GM18498 (cell line): ENCODE measurements at regions not wholly inside any gene's neighbourhood (a gene's known extent, or its start where the extent isn't known, plus 50 kb on each side); places are given as distances from the start of the nearest gene placed in this dataset.
"Not testable (repeated sequence)": the region's sequence is repeated elsewhere in the genome, so short reads cannot be mapped to it uniquely, and the experiment has no call there.

Experiments
- ATAC-seq: cut with Tn5 transposase; IDR thresholded peaks from one replicate; pipeline ENCODE4 v1.9.1; 2021; ENCODE audit warnings: mild to moderate bottlenecking, moderate library complexity; ENCODE audit not compliant: unreplicated experiment

DNA sequence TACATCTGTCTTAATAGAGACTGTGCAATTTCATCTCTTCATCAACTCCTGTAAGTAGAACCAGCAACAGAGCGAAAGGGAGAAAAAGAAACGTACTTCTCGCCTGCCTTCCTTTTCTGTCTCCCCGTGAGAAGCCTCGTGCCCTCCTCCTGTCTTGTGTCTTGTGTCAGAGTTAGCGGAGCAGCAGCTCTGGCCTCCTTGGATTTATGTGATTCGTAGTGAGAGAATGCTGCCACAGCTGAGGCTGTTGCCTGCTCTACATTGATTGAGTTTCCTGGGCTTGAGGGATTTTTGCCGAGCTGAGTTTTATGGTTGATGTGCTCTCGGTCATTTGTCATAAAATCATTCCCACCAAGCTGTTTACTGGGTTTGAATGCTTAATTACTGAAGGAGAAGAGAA, 579.1 kb upstream of the RBFOX1 start:
- ATAC-seq, result no peak

DNA sequence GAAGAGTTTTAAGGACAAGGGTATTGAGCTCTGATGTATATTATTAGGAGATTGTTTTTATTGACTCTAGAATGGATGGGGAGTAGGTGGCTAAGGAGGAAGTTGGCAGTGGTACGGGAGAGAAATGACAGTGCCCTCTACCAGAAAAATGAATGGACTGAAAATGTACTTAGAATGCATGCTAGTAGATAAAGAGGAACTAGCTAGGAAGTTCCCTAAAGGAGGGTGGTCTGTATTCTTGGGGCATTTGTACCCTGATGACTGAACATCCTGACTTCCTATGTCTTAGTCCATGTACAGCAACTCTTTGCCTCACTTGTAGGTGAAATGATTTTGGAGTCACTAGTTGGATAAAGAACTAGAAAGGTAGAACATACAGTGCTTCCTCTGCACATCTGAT, 581.5 kb upstream of the RBFOX1 start:
- ATAC-seq, result no peak

DNA sequence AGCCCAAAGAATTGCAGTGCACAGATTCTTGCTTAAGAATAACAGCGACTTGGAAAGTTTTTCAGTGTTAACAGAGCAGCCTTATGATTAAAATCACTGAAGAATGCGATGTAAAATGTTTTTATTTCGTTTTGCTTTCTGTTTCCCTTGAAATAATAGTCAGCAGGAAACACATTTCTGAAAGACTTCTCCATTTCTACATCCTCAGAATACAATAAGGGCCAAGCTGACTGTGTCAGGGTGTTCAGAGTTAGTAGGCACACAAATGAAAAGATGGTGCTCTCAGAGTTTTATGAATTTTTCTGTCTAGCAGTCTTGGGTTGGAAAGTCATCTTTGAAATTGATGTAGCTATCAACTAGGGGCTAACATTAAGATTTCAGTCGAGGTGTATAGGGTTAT, 582.9 kb upstream of the RBFOX1 start:
- ATAC-seq, result no peak

DNA sequence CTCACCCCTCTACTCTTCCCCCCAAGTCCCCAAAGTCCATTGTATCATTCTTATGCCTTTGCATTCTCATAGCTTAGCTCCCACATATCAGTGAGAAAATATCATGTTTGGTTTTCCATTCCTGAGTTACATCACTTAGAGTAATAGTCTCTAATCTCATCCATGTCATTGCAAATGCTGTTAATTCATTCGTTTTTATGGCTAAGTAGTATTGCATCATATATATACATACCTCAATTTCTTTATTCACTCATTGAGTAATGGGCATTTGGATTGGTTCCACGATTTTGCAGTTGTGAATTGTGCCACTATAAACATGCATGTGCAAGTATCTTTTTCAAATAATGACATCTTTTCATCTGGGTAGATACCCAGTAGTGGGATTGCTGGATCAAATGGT, 596.3 kb upstream of the RBFOX1 start:
- not testable (repeated sequence) for ATAC-seq

DNA sequence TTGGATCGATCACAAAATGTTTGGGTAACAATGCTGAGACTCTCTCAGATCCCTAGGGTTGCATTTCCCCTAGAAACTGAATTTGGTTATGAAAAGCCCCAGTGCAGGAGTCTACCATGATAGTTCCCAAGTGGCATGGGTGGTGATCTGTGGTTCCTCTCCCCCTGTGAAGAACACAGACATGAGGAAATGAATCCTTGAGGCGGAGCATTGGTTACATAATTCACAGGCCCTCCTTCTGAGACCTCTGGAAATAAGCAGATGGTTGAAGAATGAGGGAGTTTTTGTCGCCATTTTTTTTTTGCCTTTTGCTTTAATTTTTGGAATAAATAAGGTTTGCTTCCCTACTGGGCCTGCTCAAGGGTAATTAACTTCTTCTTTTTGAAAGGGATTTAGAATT, 597.0 kb upstream of the RBFOX1 start:
- no peak for ATAC-seq

DNA sequence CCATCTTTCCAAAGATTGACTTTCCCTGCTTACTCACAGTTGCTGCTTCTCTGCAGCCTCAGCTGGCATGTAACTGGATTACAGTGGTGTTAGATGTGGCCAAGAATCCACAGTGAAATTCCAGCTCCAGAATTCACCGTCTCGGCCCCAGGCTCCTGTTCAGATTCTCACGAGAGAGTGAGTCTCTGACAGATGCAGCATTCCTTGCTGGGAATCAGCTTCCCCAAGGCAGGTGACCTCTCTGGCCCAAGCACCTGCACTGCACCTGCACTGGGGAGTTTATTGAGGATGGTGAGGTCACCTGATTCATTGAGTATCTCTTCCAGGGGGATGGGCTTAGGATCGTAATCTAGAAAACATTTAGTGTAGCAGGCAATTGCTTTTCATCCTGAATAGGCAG, 600.5 kb upstream of the RBFOX1 start:
- ATAC-seq, result no peak

DNA sequence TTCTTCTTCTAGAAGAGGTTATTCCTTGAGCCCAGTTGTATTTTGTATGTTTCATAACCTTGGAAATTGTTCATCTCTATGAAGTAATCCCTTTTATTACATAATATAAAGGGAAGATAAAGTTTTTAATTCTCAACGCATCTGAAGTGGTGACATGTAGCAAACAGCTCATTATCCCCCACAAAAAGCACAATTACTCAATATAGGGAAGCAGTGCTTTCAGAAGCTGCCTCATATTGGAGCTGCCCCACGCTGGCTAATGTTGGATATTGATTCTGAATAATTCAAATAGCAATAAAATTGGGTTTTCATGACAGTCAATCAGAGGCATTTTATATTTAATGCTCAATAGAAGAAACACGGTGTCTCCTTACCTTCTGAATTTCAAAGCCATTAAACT, 604.3 kb upstream of the RBFOX1 start:
- ATAC-seq, result no peak

DNA sequence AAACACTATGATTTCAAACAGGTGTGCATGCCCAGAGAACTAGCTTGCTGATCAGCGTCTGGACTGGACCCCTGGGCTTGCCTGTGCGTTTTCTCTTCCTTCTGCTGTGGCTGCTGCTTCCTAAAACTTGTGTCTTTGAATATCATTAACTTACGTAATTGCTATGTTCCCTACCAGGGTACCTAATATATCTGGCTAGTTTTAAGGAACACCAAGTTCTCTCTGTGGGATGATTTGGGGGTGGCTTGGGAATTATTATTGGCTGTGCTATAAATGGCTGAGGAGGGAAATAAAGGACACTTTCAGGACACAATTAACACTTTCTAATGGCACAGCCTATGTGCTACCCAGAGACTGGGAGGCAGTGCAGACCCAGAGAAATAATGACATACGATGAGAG, 606.0 kb upstream of the RBFOX1 start:
- ATAC-seq, result no peak

DNA sequence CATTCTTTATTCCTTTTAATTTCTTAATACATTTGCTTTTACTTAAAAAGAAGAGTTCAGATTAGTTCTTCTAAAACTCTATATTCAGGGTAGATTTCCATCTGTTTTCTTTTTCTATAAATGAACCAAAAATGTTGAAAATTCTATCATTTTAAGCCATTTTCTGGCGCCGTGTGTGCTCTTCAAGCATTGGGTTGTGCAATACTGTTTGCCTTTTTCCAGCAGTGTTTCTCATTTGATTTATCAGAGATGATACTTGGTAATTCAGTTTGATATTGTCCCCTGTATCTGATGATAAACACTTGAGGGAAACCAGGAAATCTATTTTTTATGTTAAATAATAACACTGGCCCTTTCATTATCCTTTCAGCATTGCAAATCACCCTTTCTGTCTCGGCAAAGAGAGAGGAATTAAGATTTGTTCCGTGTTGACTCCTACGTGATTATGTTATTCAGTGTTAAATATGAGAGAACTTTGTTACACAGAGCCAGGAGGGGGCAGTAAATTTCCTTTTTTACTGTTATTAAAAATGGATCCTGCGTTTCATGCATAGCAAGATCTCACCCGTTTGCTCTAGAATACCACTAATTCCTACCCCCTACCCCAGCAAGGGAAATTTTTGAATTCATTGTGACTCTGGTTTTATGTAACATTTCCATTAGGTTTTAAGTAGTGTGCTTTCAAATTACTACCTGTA, 606.9 kb upstream of the RBFOX1 start:
- no peak for ATAC-seq

DNA sequence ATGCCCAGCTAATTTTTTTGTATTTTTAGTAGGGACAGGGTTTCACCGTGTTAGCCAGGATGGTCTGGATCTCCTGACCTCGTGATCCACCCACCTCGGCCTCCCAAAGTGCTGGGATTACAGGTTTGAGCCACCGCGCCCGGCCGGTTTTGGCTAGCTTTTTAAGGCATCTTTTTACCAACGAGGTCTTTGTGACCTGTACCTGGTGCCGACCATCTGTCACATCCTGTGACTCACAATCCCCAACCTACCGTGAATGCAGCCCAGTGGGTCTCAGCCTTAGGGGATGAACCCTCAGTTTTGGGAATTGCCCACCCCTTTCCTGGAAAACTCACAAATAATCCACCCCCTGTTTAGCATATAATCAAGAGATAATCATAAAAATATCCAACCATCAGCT, 607.4 kb upstream of the RBFOX1 start:
- ATAC-seq, result not testable (repeated sequence)

DNA sequence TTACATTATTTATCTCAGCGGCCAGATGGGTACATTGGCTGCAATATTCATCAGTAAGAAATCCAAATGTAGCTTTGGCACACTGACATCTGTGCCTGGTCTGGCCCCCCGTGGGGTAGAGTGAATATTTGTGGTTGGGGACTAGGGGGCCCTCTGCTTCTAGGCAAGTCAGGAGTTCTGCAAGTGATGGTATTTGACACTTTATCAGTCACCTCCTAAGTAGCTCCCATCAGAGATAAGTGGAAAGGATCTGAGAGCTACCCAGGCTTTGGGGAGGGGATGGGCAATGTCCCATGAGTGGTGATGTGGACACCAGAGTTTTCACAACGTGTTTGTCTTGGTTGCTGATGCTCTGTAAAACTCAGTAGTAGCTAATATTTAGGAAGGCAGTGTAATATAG, 609.9 kb upstream of the RBFOX1 start:
- ATAC-seq, result no peak

DNA sequence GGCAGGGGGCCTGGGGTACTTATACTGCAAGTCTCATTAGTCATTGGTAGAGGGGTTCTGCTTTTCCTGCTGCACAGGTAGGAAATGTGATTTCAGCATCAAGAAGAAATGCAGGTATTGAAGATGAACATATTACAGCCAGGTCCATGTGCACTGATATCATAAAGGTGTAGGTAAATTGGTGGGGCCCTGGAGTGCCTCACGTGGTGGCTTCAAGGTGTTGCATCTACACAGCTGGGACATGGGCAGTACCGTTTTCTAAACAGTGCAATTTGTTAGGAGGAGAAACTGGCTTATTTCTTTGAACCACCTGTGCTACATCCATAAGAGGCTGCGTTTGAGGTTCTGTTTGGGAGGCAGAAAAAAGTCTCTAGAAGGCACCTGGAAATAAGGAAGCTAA, 618.1 kb upstream of the RBFOX1 start:
- no peak for ATAC-seq

DNA sequence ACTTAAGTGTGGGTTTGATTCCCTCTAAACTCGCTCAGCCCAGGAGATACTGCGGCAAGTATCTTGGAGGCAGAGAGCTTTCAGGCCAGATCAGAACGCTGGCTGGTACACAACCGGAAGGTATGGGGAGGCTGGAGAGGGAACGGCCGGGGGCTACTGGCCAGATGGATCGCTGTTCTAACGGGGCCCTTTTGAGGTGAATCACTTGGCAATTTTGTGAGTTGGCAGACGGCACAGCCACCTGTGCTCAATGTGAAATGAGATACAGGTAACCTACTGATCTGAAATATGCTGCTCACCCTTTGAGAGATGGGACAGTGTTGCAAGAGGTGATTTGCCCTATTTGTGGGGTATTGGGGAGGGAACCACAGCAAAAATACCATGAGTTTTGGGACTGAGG, 622.9 kb upstream of the RBFOX1 start:
- no peak for ATAC-seq

DNA sequence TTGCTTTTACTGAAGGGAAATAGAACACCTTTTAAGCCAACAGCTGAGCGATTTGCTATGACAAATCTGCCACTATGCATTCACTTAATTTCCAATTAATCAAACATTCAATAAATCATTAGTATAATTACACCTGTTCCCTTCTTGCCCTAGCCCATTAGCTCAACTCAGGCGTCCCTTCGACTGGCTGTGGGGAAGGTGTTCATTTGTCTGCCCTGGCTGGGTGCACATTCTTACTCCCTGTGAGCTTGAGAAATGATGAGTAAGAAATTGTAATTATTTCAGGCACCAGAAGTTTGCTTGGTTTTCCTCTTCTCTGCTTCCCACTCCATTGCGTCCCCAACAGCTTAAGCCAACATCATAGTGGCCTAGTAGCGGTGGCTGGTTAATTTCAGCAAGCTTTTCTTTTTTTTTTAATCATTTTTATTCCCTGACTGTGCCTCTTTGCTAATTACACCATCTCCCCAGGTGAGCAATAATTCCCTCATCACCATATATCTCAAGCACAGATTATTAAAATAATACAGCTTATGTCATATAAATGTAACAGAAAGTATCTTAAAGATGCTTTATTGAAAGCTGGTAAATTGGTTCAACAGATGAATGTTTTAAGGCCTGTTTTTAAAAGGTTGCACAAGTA, 623.9 kb upstream of the RBFOX1 start:
- no peak for ATAC-seq

DNA sequence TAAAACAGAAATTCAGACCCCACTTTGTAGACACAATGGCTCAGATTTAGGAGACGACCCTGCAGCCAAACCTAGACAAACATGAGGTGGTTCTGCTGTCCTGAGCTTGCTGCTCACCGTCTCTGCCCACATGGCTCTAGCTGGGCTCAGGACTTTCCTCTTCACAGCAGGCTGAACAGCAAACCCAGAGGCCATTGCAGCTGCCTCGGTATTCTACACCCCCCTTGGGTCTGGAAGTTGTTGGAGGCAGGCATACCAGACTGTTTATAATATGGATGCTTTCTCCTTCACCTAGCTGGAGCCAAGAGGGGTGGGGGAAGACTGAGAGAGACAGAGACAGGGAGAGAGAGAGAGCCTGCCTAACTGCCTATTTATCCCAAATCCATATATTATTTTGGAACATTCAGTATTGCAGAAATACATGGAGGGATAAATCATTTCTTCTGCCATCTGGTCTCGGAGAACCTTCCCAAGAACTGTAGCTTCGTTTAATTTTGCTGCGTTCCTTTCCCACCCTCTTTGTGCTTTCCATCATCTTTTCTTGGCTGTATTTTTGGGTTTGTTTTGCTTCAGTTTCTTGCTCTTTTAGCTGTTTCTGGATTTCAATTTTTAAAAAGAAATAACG, 628.2 kb upstream of the RBFOX1 start:
- no peak for ATAC-seq

DNA sequence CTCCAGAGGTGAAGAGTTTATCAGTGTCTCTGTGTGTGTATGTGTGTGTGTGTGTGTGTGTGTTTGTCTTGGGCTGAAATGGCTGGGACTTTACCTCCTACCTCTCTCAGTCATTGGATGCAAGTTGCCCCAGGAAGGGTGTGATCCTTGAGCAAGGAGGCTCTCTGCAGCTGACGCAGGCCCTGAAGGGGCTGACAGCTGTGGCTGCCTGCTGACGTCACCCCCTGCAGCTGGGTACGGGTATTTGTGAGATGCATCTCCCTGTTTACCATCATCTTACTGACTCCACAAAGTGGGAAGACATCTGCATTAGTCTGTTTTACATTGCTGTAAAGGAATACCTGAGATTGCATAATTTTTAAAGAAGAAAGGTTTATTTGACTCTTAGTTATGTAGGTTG, 631.5 kb upstream of the RBFOX1 start:
- ATAC-seq, result no peak

DNA sequence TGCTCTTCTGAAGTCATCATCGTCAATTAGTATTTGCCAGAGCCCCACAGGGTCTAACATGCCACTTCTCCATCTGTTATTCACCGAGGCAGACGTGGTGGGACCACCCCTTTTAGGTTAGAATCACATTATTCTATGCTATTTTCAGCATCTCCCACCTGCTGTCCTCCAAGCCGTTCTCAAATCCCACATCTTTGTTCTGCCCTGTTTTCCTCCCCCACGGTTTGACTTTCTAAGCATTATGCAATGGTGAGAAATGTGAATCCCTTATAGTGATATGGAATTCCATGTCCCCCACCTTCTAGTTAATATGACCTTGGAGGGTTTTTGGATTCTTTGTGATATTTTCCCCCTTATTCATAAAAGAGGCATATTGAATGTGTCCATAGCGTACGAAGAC, 634.1 kb upstream of the RBFOX1 start:
- no peak for ATAC-seq

DNA sequence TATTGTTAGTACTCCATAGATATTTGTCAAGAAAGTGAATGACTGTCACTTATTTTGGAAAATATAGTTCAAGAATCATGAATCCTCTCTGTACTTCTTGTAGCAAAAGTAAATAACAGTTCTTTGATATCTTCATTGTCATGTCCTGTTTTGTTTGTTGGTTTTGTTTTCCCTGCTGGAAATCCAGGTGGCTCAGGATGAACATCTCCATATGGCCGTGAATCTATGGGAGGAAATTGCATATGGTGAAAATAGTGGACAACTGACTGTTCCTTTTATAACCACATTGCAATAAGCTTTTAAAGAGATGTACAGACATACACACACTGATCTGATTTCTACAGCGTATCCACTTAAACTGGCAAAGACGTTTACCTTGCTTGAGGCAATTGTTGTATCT, 637.0 kb upstream of the RBFOX1 start:
- no peak for ATAC-seq

DNA sequence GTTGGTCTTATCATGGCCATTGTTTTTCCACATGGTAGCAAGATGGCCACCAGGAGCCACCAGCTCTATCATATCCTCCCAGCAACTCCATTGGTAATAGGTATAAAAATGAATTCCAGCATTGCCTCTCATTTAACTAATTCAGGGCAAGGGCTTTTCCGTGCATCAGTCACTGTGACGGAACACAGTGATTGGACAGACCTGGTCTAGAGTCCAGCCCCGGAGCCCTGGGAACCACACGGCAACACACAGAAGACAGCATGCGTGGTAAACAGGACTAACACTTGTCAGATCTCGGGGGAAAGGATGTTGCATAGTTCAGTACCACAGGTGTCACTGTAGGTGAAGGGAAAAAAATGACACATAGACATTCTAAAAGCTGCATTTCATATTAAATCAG, 638.0 kb upstream of the RBFOX1 start:
- ATAC-seq, result no peak

DNA sequence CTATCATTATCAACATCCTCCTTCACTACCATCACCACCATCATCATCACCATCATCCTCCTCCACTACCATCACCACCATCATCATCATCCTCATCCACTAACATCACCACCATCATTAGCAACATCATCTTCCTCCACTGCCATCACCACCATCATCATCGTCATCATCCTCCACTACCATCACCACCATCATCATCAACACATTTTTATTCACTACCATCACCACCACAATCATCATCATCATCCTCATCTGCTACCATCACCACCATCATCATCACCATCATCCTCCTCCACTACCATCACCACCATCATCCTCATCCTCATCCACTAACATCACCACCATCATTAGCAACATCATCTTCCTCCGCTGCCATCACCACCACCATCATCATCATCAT, 639.2 kb upstream of the RBFOX1 start:
- ATAC-seq, result not testable (repeated sequence)

DNA sequence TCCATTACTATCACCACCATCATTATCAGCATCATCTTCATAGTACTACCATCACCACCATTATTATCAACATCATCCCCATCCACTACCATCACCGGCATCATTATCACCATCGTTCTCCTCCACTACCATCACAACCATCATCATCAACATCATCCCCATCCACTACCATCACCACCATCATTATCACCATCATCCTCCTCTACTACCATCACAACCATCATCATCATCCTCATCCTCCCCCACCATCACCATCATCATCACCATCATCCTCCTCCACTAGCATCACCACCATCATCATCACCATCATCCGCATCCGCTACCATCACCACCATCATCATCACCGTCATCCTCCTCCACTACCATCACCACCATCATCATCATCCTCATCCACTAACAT, 639.8 kb upstream of the RBFOX1 start:
- no peak for ATAC-seq

DNA sequence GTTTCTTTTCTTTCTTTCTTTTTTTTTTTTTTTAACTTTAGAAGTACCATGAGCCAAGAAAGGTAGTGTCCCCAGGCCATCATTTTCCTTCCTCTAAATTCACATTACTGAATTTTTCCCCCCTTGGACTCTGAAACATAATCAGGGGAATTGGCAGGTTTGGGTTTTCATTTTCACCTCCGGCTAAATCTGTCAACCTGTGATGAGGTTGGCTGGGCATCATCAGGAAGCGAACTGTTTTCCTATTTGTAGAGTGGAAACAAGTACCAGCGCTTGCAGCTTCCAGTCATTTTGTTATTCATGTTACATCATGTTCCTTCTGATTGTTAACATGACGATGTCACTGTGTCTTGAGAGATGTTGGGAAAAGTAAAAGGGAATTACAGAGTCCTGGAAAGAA, 641.9 kb upstream of the RBFOX1 start:
- ATAC-seq, result no peak

DNA sequence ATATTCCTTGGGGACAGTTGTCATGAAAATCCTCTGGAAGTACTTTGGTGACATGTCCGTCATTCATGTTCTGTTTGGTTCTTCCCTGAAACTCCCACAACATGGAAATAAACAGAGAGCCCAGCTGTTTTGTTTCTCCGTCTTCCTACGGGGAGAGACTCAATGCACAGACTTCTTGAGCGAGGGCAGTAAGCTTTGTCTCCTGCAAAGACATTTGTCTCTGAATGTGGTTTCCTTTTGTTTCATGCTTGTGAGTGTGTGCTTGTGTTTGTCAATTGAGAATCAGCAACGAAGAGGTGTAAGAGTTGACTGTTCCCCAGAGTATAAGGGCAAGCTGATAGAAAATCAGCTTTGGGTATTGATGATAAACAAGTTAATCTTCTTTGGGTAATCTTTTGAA, 643.0 kb upstream of the RBFOX1 start:
- no peak for ATAC-seq
